OCI-LY7 (cell line): ENCODE measurements at regions not wholly inside any gene's neighbourhood (a gene's known extent, or its start where the extent isn't known, plus 50 kb on each side); places are given as distances from the start of the nearest gene placed in this dataset.

Source experiments
- EZH2phosphoT487 ChIP-seq: fragments of 200-600 bp; sonication (generic); IDR thresholded peaks from 2 replicates; pipeline ENCODE4 v1.6.1; 2018; ENCODE audit warnings: low read depth, borderline replicate concordance, mild to moderate bottlenecking, mixed run types, antibody characterized with exemption, low read length, moderate library complexity, mixed read lengths
- TF ChIP-seq, protein P1 (sequence below): fragments of 200-600 bp; sonication (generic); conservative IDR thresholded peaks from 2 replicates; pipeline ENCODE4 v1.5.1; 2014; ENCODE audit warnings: mild to moderate bottlenecking, antibody characterized with exemption, low read length, moderate library complexity, mixed read lengths

DNA sequence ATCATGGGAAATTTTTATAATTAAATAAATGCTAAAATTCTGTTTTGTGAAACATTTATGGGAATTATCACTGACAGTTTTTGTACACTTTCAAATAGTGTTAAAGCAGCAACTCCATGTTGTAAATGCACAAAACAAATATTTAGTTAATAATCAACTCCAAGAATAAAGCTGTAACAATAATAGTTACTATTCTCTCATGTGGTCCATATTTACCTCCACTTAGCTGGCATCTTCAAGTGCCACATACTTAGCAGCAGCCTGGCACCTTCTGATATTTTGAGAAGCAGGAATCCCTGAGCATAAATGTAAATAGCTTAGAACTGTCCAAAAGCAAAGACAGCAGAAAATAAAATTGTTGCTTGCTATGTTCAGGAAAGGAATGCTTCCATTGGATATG, 154.3 kb downstream of the KDM5D start:
- TF ChIP-seq, protein P1, sequence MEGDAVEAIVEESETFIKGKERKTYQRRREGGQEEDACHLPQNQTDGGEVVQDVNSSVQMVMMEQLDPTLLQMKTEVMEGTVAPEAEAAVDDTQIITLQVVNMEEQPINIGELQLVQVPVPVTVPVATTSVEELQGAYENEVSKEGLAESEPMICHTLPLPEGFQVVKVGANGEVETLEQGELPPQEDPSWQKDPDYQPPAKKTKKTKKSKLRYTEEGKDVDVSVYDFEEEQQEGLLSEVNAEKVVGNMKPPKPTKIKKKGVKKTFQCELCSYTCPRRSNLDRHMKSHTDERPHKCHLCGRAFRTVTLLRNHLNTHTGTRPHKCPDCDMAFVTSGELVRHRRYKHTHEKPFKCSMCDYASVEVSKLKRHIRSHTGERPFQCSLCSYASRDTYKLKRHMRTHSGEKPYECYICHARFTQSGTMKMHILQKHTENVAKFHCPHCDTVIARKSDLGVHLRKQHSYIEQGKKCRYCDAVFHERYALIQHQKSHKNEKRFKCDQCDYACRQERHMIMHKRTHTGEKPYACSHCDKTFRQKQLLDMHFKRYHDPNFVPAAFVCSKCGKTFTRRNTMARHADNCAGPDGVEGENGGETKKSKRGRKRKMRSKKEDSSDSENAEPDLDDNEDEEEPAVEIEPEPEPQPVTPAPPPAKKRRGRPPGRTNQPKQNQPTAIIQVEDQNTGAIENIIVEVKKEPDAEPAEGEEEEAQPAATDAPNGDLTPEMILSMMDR: no peak
- TF ChIP-seq EZH2phosphoT487: no peak
